AG04450 (cell line): ENCODE measurements at regions not wholly inside any gene's neighbourhood (a gene's known extent, or its start where the extent isn't known, plus 50 kb on each side); places are given as distances from the start of the nearest gene placed in this dataset.
A peak's percentile ranks its signal among the peaks of the same experiment; 100 is the strongest.

Experiments
- CTCF ChIA-PET: fragments of 300-600, 350-600 bp; formaldehyde crosslinking; extraction: SDS; loops from one replicate; lab custom pipeline; 2022; ENCODE audit warnings: antibody characterized with exemption, inconsistent platforms; lab: Charles Lee
- POLR2A ChIA-PET: fragments of 350-600 bp; formaldehyde crosslinking; extraction: SDS; loops from one replicate; lab custom pipeline; 2021; ENCODE audit warnings: antibody characterized with exemption, inconsistent platforms; lab: Yijun Ruan, JAX
- DNase-seq: peaks from one replicate; pipeline ENCODE4 v3.0.0-alpha.2; 2011; ENCODE audit warnings: low read depth, low spot score
- H3K27ac ChIP-seq: one replicate; pipeline ENCODE4 v1.5.1; 2012; ENCODE audit warnings: low read depth, low read length, control low read depth
- H3K27me3 ChIP-seq: one replicate; pipeline ENCODE4 v1.6.0; 2012; ENCODE audit warnings: low read length; ENCODE audit not compliant: control insufficient read depth, insufficient read depth
- H3K4me3 ChIP-seq: 2 replicates; pipeline ENCODE4 v1.5.1; 2011; ENCODE audit warnings: mild to moderate bottlenecking, low read depth, low read length, control low read depth
- H3K9me3 ChIP-seq: 2 replicates; pipeline ENCODE4 v1.5.1; 2012; ENCODE audit warnings: low read length; ENCODE audit not compliant: control insufficient read depth, insufficient read depth
- CTCF ChIP-seq: IDR thresholded peaks from 2 replicates; pipeline ENCODE4 v1.5.1; 2011; ENCODE audit warnings: low read depth, low read length, control low read depth, inconsistent platforms

- no peak for TF ChIP-seq CTCF
- Histone ChIP-seq H3K9me3 (peaks cover 6% of the 10 kb centered on the region), H3K27ac (peak overlapping the region; percentile 82), H3K27me3 (no peaks in the 10 kb centered on the region), H3K4me3 (no peak overlapping the region)
- POLR2A ChIA-PET: interaction anchor here (1.2 to 2.4 kb wide), 4 partner anchors 9 to 57 kb away, joined by 4 to 18 read pairs (median 6); partner anchors contain the start of gene ERCC6L2
- CTCF ChIA-PET: interaction anchor here (0.7 to 0.9 kb wide), 2 partner anchors 10 to 11 kb away, joined by 3 read pairs; no protein-coding TSS in a partner anchor
- DNase-seq: peak; percentile 91
These were observed 52.7 kb upstream of the ERCC6L2 start for GRCh38 chr9:95822583-95823431.

GRCh38 chr9:95822015-95822414, 53.5 kb upstream of the ERCC6L2 start:
- Histone ChIP-seq H3K27me3 (no peaks in the 10 kb centered on the region), H3K27ac (peak overlapping the region; percentile 82), H3K4me3 (no peak overlapping the region), H3K9me3 (peaks cover 6% of the 10 kb centered on the region)
- ChIA-PET CTCF (no interaction called here), POLR2A (interaction anchor here (1.3 to 2.4 kb wide), 3 partner anchors 8 to 53 kb away, joined by 4 to 18 read pairs (median 7); partner anchors contain the start of gene ERCC6L2)
- no peak for DNase-seq
- TF ChIP-seq CTCF: no peak

- POLR2A ChIA-PET: no interaction called here
- no peak for DNase-seq
- H3K27ac ChIP-seq: no peak overlapping the region
These were observed 55.4 kb upstream of the ERCC6L2 start for GRCh38 chr9:95820074-95820473.

GRCh38 chr9:95819636-95820035, 55.9 kb upstream of the ERCC6L2 start:
- no peak overlapping the region for H3K27ac ChIP-seq
- no peak for TF ChIP-seq CTCF
- no peak overlapping the region for H3K4me3 ChIP-seq
- CTCF ChIA-PET: no interaction called here
- peaks cover 16% of the 10 kb centered on the region for H3K9me3 ChIP-seq
- H3K27me3 ChIP-seq: no peaks in the 10 kb centered on the region
- POLR2A ChIA-PET: no interaction called here
- DNase-seq: no peak

More at GRCh38 chr9:95820074-95820473, 55.4 kb upstream of the ERCC6L2 start:
- no peak for TF ChIP-seq CTCF
- CTCF ChIA-PET: no interaction called here
- peaks cover 13% of the 10 kb centered on the region for H3K9me3 ChIP-seq
- no peaks in the 10 kb centered on the region for H3K27me3 ChIP-seq
- no peak overlapping the region for H3K4me3 ChIP-seq

- no peaks in the 10 kb centered on the region for H3K27me3 ChIP-seq
- ChIA-PET CTCF (no interaction called here), POLR2A (no interaction called here)
- H3K4me3 ChIP-seq: no peak overlapping the region
- H3K27ac ChIP-seq: no peak overlapping the region
- peaks cover 16% of the 10 kb centered on the region for H3K9me3 ChIP-seq
- no peak for TF ChIP-seq CTCF
- no peak for DNase-seq
These were observed 58.3 kb upstream of the ERCC6L2 start for GRCh38 chr9:95817205-95817604.
